Stomach (tissue), 8 donors: ENCODE measurements at regions not wholly inside any gene's neighbourhood (a gene's known extent, or its start where the extent isn't known, plus 50 kb on each side); places are given as distances from the start of the nearest gene placed in this dataset.

Experiments used
- DNase-seq, 2 donors: peaks; one replicate each; pipeline versions ENCODE4 v3.0.0 to v3.0.0-alpha.2; 2013 to 2019
- H3K27ac ChIP-seq, 5 donors: fragments of 200-600 bp in 4 of 5; sonication (generic) in 4 of 5; one replicate each; pipeline ENCODE4 v1.5.1; 2013 to 2019; ENCODE audit warnings: mild to moderate bottlenecking in 1 of 5, moderate library complexity in 1 of 5
- H3K27me3 ChIP-seq, 3 donors: fragments of 200-600 bp; sonication (generic); one replicate each; pipeline ENCODE4 v1.5.1; 2017 to 2019; ENCODE audit warnings: mixed run types in 1 of 3
- H3K36me3 ChIP-seq, 4 donors: fragments of 200-600 bp; sonication (generic); 1 replicate in 3 of 4; 2 replicates in 1 of 4; pipeline ENCODE4 v1.5.1; 2016 to 2019
- H3K4me1 ChIP-seq, 4 donors: fragments of 200-600 bp; sonication (generic); one replicate each; pipeline ENCODE4 v1.5.1; 2016 to 2019
- H3K4me3 ChIP-seq, 4 donors: fragments of 200-600 bp; sonication (generic) in 3 of 4; one replicate each; pipeline ENCODE4 v1.5.1; 2016 to 2019; ENCODE audit warnings: mild to moderate bottlenecking in 1 of 4
- H3K9me3 ChIP-seq, 4 donors: fragments of 200-600 bp; sonication (generic); one replicate each; pipeline ENCODE4 v1.5.1; 2016 to 2019
- CTCF ChIP-seq, 7 experiments: fragments of 450-650 bp in 4 of 7; fragments of 200-600 bp in 3 of 7; sonication (generic) in 3 of 7; IDR thresholded peaks; one replicate each; pipeline ENCODE4 v1.5.1; 2016 to 2019; ENCODE audit warnings: antibody characterized with exemption in 7 of 7, control low read depth in 2 of 7, mild to moderate bottlenecking in 1 of 7
- EP300 ChIP-seq: sonication (generic); formaldehyde crosslinking; IDR thresholded peaks from one replicate; pipeline ENCODE4 v1.6.1; 2017; ENCODE audit warnings: antibody characterized with exemption
- POLR2A ChIP-seq, 4 donors: fragments of 450-650 bp; IDR thresholded peaks; one replicate each; pipeline ENCODE4 v1.6.1; 2016; ENCODE audit warnings: antibody characterized with exemption in 4 of 4, control low read depth in 2 of 4, mild to moderate bottlenecking in 1 of 4, moderate library complexity in 1 of 4
- POLR2AphosphoS5 ChIP-seq, 3 donors: sonication (generic); formaldehyde crosslinking; IDR thresholded peaks; one replicate each; pipeline ENCODE4 v1.6.1; 2016; ENCODE audit warnings: antibody characterized with exemption in 3 of 3
- WGBS, 5 donors: extraction: QIAGEN DNeasy Blood & Tissue Kit in 3 of 5; methylation state at CpG; one replicate each; pipeline versions ENCODE4 v1.1.5 to v1.1.7; 2013 to 2018; 5-methylcytosine and 5-hydroxymethylcytosine counted together
- intact Hi-C: fragments of 100-400 bp; cut with DNase I; formaldehyde crosslinking; loops from one replicate; pipeline ENCODE4 v1.15.1; 2023; ENCODE audit warnings: low total_unique reads
- donor health status: healthy with polysubstance abuse.
- donor health status: Bipolar disorder and iron deficiency.
- donor health status: healthy.

GRCh38 chr1:55833529-55834091, 618.4 kb upstream of the USP24 start:
- H3K27me3 ChIP-seq: no peaks in the 10 kb centered on the region
- peak overlapping the region in 2 of 5 donors; percentile 13 to 20 for H3K27ac ChIP-seq
- H3K36me3 ChIP-seq: no peaks in the 10 kb centered on the region
- intact Hi-C loops: no loop called here
- H3K4me1 ChIP-seq: peaks cover 0 to 12% (median 0%) of the 10 kb centered on the region in 4 donors
- WGBS, 5 donors: 42 to 63% (median 56%) methylated on average over 2 of the region's 2 CpGs
- peak in 1 of 2 donors; percentile 59 for DNase-seq
- no peak overlapping the region for H3K4me3 ChIP-seq
- no peaks in the 10 kb centered on the region for H3K9me3 ChIP-seq
- TF ChIP-seq CTCF (IDR thresholded peaks at IDR 0.05): no peak
- TF ChIP-seq POLR2AphosphoS5 (IDR thresholded peaks at IDR 0.05): no peak
- TF ChIP-seq EP300: no peak
- TF ChIP-seq POLR2A (IDR thresholded peaks at IDR 0.05): no peak

- no peaks in the 10 kb centered on the region for H3K36me3 ChIP-seq
- intact Hi-C loops: no loop called here
- H3K9me3 ChIP-seq: no peaks in the 10 kb centered on the region
- H3K4me3 ChIP-seq: no peak overlapping the region
- no peak overlapping the region for H3K27ac ChIP-seq
- H3K27me3 ChIP-seq: no peaks in the 10 kb centered on the region
- DNase-seq: no peak
- 77 to 87% (median 81%) methylated on average over 3 of the region's 3 CpGs for WGBS, 5 donors
- H3K4me1 ChIP-seq: peaks cover 0 to 12% (median 0%) of the 10 kb centered on the region in 4 donors
- no peak for TF ChIP-seq POLR2AphosphoS5 (IDR thresholded peaks at IDR 0.05)
- TF ChIP-seq CTCF (IDR thresholded peaks at IDR 0.05): no peak
- TF ChIP-seq EP300: no peak
- no peak for TF ChIP-seq POLR2A (IDR thresholded peaks at IDR 0.05)
Measured at GRCh38 chr1:55831759-55832158, 616.6 kb upstream of the USP24 start.

- 65 to 79% (median 74%) methylated on average over 5 of the region's 5 CpGs for WGBS, 5 donors
- Histone ChIP-seq H3K27me3 (no peaks in the 10 kb centered on the region), H3K4me1 (peaks cover 0 to 1% (median 0%) of the 10 kb centered on the region in 4 donors), H3K9me3 (no peaks in the 10 kb centered on the region), H3K4me3 (no peak overlapping the region), H3K27ac (peak overlapping the region in 1 of 5 donors; percentile 26), H3K36me3 (no peaks in the 10 kb centered on the region)
- intact Hi-C loops: no loop called here
- no peak for DNase-seq
- TF ChIP-seq POLR2A (IDR thresholded peaks at IDR 0.05) (no peak), CTCF (IDR thresholded peaks at IDR 0.05) (no peak), POLR2AphosphoS5 (IDR thresholded peaks at IDR 0.05) (no peak), EP300 (no peak)
Measured at GRCh38 chr1:55828044-55828443, 612.9 kb upstream of the USP24 start.

GRCh38 chr1:55827350-55827749, 612.2 kb upstream of the USP24 start:
- peak; percentile 26 to 37 for DNase-seq
- intact Hi-C loops: no loop called here
- Histone ChIP-seq H3K27ac (peak overlapping the region in 2 of 5 donors; percentile 26 to 27), H3K4me3 (no peak overlapping the region), H3K36me3 (no peaks in the 10 kb centered on the region), H3K4me1 (no peaks in the 10 kb centered on the region), H3K27me3 (no peaks in the 10 kb centered on the region), H3K9me3 (no peaks in the 10 kb centered on the region)
- 49 to 71% (median 69%) methylated on average over 4 of the region's 4 CpGs for WGBS, 5 donors
- TF ChIP-seq EP300: no peak
- peak in 2 of 3 donors; percentile 19 to 87 for TF ChIP-seq POLR2AphosphoS5 (IDR thresholded peaks at IDR 0.05)

- no peak for TF ChIP-seq EP300
- no peak for TF ChIP-seq POLR2A (IDR thresholded peaks at IDR 0.05)
- peak in 1 of 3 donors; percentile 5 for TF ChIP-seq POLR2AphosphoS5 (IDR thresholded peaks at IDR 0.05)
- no peak for TF ChIP-seq CTCF (IDR thresholded peaks at IDR 0.05)
- Histone ChIP-seq H3K4me3 (no peak overlapping the region), H3K27me3 (no peaks in the 10 kb centered on the region), H3K36me3 (no peaks in the 10 kb centered on the region), H3K4me1 (no peaks in the 10 kb centered on the region), H3K27ac (peak overlapping the region in 2 of 5 donors; percentile 20 to 27), H3K9me3 (no peaks in the 10 kb centered on the region)
- intact Hi-C loops: no loop called here
- no peak for DNase-seq
- WGBS, 5 donors: 59 to 84% (median 74%) methylated on average over 3 to 4 of the region's 4 CpGs
Measured at GRCh38 chr1:55826381-55827080, 611.4 kb upstream of the USP24 start.
